Ovary (tissue), 7 donors: ENCODE measurements at regions not wholly inside any gene's neighbourhood (a gene's known extent, or its start where the extent isn't known, plus 50 kb on each side); places are given as distances from the start of the nearest gene placed in this dataset.

Source experiments
- DNase-seq, 5 donors: peaks; one replicate each; pipeline ENCODE4 v3.0.0-alpha.2; 2019 to 2020
- H3K27ac ChIP-seq, 2 donors: fragments of 200-600 bp; one replicate each; pipeline versions ENCODE4 v1.5.1 to v1.8.0; 2019 to 2022
- H3K27me3 ChIP-seq: fragments of 200-600 bp; one replicate; pipeline ENCODE4 v1.8.0; 2022
- H3K36me3 ChIP-seq: fragments of 200-600 bp; sonication (generic); one replicate; pipeline ENCODE4 v1.5.1; 2019
- H3K4me1 ChIP-seq: one replicate; pipeline ENCODE4 v1.8.1; 2013; ENCODE audit warnings: mild to moderate bottlenecking, moderate library complexity; ENCODE audit not compliant: insufficient read depth
- H3K4me3 ChIP-seq: fragments of 200-600 bp; sonication (generic); one replicate; pipeline ENCODE4 v1.5.1; 2017
- H3K9me3 ChIP-seq, 2 donors: fragments of 200-600 bp in 1 of 2; sonication (generic) in 1 of 2; one replicate each; pipeline versions ENCODE4 v1.5.1 to v1.8.1; 2013 to 2019; ENCODE audit warnings: mild to moderate bottlenecking in 1 of 2, moderate library complexity in 1 of 2
- EP300 ChIP-seq: sonication (generic); formaldehyde crosslinking; IDR thresholded peaks from one replicate; pipeline ENCODE4 v1.6.1; 2017; ENCODE audit warnings: antibody characterized with exemption
- POLR2A ChIP-seq: fragments of 450-650 bp; IDR thresholded peaks from one replicate; pipeline ENCODE4 v1.6.1; 2017; ENCODE audit warnings: antibody characterized with exemption, mild to moderate bottlenecking, moderate library complexity
- WGBS, 3 donors: extraction: QIAGEN DNeasy Blood & Tissue Kit in 1 of 3; methylation state at CpG; one replicate each; pipeline versions ENCODE4 v1.1.5 to v1.1.7; 2013 to 2017; 5-methylcytosine and 5-hydroxymethylcytosine counted together
- intact Hi-C, 4 donors: fragments of 100-400 bp; cut with DNase I; formaldehyde crosslinking; loops; one replicate each; pipeline versions ENCODE4 v1.11.0 to v1.15.1; 2022 to 2023
- TF ChIP-seq, protein P1 (sequence below), 3 donors: fragments of 450-650 bp in 2 of 3; fragments of 200-600 bp in 1 of 3; IDR thresholded peaks; one replicate each; pipeline versions ENCODE4 v1.5.1 to v1.8.0; 2016 to 2022; ENCODE audit warnings: antibody characterized with exemption in 3 of 3, mild to moderate bottlenecking in 1 of 3
- donor health status: DM: no; HTN: no; CAD: no; lungs with moderate emphysema.
- donor health status: DM: no; HTN: no; CAD: no.
- donor health status: Bipolar disorder and iron deficiency.
- donor health status: DM: no; HTN: no; CAD: no.
- donor health status: DM: yes; HTN: yes; CAD: no.

DNA sequence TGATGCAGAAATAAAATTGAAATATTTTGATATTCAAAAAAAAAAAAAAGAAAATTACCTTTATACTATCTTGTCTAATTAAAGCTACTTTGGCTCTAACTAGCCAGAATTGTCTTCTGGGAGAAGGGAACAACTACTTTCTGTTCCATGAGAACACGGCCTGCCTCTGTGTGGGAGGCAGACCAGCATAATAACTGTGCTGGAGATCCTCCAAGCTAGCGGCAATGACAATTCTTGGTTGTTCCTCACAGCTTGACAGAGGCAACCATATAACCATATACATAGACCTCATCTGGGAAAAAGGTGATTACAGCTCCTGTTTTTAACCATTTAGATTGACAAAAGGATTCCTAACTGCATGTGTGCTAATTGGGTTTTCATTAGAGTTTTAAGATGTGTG, 95.7 kb downstream of the RBMX2 start:
- no peak for TF ChIP-seq POLR2A
- TF ChIP-seq, protein P1, sequence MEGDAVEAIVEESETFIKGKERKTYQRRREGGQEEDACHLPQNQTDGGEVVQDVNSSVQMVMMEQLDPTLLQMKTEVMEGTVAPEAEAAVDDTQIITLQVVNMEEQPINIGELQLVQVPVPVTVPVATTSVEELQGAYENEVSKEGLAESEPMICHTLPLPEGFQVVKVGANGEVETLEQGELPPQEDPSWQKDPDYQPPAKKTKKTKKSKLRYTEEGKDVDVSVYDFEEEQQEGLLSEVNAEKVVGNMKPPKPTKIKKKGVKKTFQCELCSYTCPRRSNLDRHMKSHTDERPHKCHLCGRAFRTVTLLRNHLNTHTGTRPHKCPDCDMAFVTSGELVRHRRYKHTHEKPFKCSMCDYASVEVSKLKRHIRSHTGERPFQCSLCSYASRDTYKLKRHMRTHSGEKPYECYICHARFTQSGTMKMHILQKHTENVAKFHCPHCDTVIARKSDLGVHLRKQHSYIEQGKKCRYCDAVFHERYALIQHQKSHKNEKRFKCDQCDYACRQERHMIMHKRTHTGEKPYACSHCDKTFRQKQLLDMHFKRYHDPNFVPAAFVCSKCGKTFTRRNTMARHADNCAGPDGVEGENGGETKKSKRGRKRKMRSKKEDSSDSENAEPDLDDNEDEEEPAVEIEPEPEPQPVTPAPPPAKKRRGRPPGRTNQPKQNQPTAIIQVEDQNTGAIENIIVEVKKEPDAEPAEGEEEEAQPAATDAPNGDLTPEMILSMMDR (IDR thresholded peaks at IDR 0.05) = no peak
- TF ChIP-seq EP300 = no peak
- Histone ChIP-seq H3K27ac (no peak overlapping the region), H3K36me3 (no peaks in the 10 kb centered on the region), H3K9me3 (no peaks in the 10 kb centered on the region), H3K4me1 (no peaks in the 10 kb centered on the region), H3K4me3 (no peak overlapping the region), H3K27me3 (no peaks in the 10 kb centered on the region)
- 30 to 37% (median 33%) methylated on average over 2 of the region's 2 CpGs for WGBS, 3 donors
- intact Hi-C loops = no loop called here
- DNase-seq = no peak

DNA sequence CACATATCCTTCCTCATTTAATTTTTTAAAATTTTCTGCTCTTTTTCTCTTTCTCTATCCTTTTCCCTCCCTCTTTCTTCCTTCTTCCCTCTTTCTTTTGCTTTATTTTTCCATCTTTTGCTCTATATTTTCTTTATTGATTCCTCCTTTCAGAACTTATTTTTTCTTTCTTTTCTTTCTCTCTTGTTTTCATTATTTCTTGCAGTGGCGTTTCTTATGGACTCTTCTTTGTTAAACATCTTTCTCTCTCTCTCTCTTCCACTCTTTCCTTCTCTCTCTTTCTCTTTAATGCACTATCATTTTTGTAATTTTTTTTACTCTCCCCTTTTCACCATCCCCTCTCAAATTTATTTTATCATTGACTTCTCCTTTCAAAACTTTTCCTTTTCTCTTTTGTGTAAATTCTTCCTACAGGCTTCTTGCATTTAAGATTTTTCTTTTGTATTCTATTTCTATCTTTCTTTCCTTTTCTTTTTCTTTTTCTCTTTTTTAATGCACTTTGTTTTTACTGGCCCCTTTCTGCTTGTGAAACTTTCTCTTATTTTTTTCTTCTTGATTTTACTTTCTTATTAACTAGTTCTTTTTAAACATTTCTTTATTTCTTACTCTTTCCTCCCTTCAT, 97.0 kb downstream of the RBMX2 start:
- no peaks in the 10 kb centered on the region for H3K9me3 ChIP-seq
- H3K4me3 ChIP-seq = no peak overlapping the region
- no peak overlapping the region for H3K27ac ChIP-seq
- TF ChIP-seq EP300 (no peak), POLR2A (no peak)
- TF ChIP-seq, protein P1 (IDR thresholded peaks at IDR 0.05) = no peak
- WGBS, 3 donors = 52 to 83% (median 68%) methylated on average over 1 of the region's 1 CpG
- no peak for DNase-seq
- H3K27me3 ChIP-seq = no peaks in the 10 kb centered on the region
- no peaks in the 10 kb centered on the region for H3K4me1 ChIP-seq
- H3K36me3 ChIP-seq = no peaks in the 10 kb centered on the region
- intact Hi-C loops = no loop called here

DNA sequence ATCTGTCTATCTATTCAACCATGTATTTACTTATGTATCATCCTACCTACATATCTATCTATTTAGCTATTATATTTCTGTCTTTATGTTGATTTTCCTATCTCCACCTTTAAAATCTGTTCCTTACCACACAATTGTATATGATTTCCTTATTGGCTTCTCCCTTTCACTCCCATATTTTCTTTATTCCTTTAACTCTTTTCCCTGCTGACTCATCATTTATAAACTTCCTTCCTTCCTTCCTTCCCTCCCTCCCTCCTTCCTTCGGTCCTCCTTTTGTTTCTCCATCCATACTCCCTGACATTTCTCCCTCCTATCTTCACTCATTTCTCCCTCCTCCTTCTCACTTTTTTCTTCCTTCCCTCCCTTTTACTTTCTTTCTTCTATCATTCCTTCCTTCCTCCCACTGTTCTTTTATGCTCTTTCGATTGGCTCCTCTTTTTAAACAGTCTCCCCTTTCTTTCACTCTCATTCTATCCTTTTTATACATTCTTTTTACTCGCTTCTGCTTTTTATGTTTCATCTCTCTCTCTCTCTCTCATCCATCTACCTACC, 100.3 kb downstream of the RBMX2 start:
- no peaks in the 10 kb centered on the region for H3K27me3 ChIP-seq
- H3K4me3 ChIP-seq = no peak overlapping the region
- WGBS, 3 donors = 59 to 77% (median 70%) methylated on average over 3 of the region's 3 CpGs
- no peaks in the 10 kb centered on the region for H3K36me3 ChIP-seq
- no peaks in the 10 kb centered on the region for H3K4me1 ChIP-seq
- H3K27ac ChIP-seq = no peak overlapping the region
- H3K9me3 ChIP-seq = no peaks in the 10 kb centered on the region
- DNase-seq = no peak
- TF ChIP-seq EP300 (no peak), POLR2A (no peak)
- TF ChIP-seq, protein P1 (IDR thresholded peaks at IDR 0.05) = no peak
- intact Hi-C loops = no loop called here

DNA sequence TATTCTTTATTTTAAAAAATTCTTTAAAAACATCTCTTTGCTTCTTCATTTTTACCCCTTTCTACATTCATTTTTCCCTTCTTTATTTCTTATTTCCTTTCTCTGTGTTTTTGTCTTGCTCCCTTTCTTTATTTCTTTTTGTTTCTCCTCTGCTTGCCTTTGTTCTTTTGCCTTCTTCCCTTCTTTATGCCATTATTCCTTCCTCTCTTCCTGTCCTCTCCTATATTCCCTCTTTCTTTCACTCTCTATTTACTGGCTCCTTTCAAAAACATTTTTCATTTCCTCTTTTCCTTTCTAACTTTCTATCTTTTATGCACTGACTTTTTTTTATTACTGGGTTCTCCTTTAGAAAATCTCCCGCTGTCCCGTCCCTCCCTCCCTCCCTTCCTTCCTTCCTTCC, 102.2 kb downstream of the RBMX2 start:
- H3K4me1 ChIP-seq = no peaks in the 10 kb centered on the region
- no peak for DNase-seq
- H3K27me3 ChIP-seq = no peaks in the 10 kb centered on the region
- H3K9me3 ChIP-seq = no peaks in the 10 kb centered on the region
- H3K36me3 ChIP-seq = no peaks in the 10 kb centered on the region
- no peak overlapping the region for H3K4me3 ChIP-seq
- intact Hi-C loops = no loop called here
- 79 to 87% (median 83%) methylated on average over 2 of the region's 2 CpGs for WGBS, 3 donors
- TF ChIP-seq, protein P1 (IDR thresholded peaks at IDR 0.05) = no peak
- TF ChIP-seq EP300 (no peak), POLR2A (no peak)
- H3K27ac ChIP-seq = no peak overlapping the region
